Erythroblast (primary cell): ENCODE measurements at regions not wholly inside any gene's neighbourhood (a gene's known extent, or its start where the extent isn't known, plus 50 kb on each side); places are given as distances from the start of the nearest gene placed in this dataset.

Source experiments
- GATA1 ChIP-seq: IDR thresholded peaks from 2 replicates; pipeline ENCODE4 v1.6.1; 2011; ENCODE audit warnings: low read depth, mild to moderate bottlenecking, control low read depth, low read length, moderate library complexity
- POLR2A ChIP-seq: IDR thresholded peaks from 2 replicates; pipeline ENCODE4 v1.6.1; 2011; ENCODE audit warnings: mild to moderate bottlenecking, low read length

- TF ChIP-seq POLR2A (no peak), GATA1 (no peak)
These were observed 74.0 kb upstream of the FZD7 start for GRCh38 chr2:201959626-201960025.
